ENCODE measurements at regions not wholly inside any gene's neighbourhood (a gene's known extent, or its start where the extent isn't known, plus 50 kb on each side); places are given as distances from the start of the nearest gene placed in this dataset.

- H3K27me3 ChIP-seq (ENCODE audit: control insufficient read depth in 1 of 2, insufficient read depth in 2 of 2, low read length in 1 of 2), result no peaks in the 10 kb centered on the region
- WGBS, 2 donors, result 52 to 59% methylated on average over 5 of the region's 5 CpGs
- ATAC-seq (ENCODE audit: low FRiP score), result no peak
Observed at GRCh38 chr6:20279608-20280287, 67.5 kb upstream of the MBOAT1 start.

GRCh38 chr6:20280288-20280621, 68.0 kb upstream of the MBOAT1 start:
- Histone ChIP-seq H3K9me3 (ENCODE audit: control insufficient read depth, low read length) (peaks cover 2% of the 10 kb centered on the region), H3K4me3 (ENCODE audit: low read length in 2 of 2) (no peak overlapping the region), H3K36me3 (ENCODE audit: control insufficient read depth in 1 of 2, insufficient read depth in 2 of 2, low read length in 1 of 2) (no peaks in the 10 kb centered on the region), H3K27ac (ENCODE audit: low read depth in 1 of 2, low read length in 2 of 2) (no peak overlapping the region), H3K4me1 (ENCODE audit: control insufficient read depth in 1 of 2, insufficient read depth in 2 of 2, low read length in 2 of 2) (no peaks in the 10 kb centered on the region), H3K27me3 (ENCODE audit: control insufficient read depth in 1 of 2, insufficient read depth in 2 of 2, low read length in 1 of 2) (no peaks in the 10 kb centered on the region)
- intact Hi-C loops (cut with DNase I), result no loop called here
- DNase-seq (no peak), ATAC-seq (ENCODE audit: low FRiP score) (no peak)
- 63 to 67% methylated on average over 3 of the region's 3 CpGs for WGBS, 2 donors

More at GRCh38 chr6:20279608-20280287, 67.5 kb upstream of the MBOAT1 start:
- H3K9me3 ChIP-seq (ENCODE audit: control insufficient read depth, low read length), result no peaks in the 10 kb centered on the region
- DNase-seq, result no peak
- intact Hi-C loops (cut with DNase I), result no loop called here
- H3K4me1 ChIP-seq (ENCODE audit: control insufficient read depth in 1 of 2, insufficient read depth in 2 of 2, low read length in 2 of 2), result no peaks in the 10 kb centered on the region
- H3K36me3 ChIP-seq (ENCODE audit: control insufficient read depth in 1 of 2, insufficient read depth in 2 of 2, low read length in 1 of 2), result no peaks in the 10 kb centered on the region
- no peak overlapping the region for H3K27ac ChIP-seq (ENCODE audit: low read depth in 1 of 2, low read length in 2 of 2)
- no peak overlapping the region for H3K4me3 ChIP-seq (ENCODE audit: low read length in 2 of 2)

GRCh38 chr6:20284672-20285071, 72.4 kb upstream of the MBOAT1 start:
- WGBS, 2 donors, result 92 to 95% methylated on average over 1 of the region's 1 CpG

GRCh38 chr6:20286968-20287565, 74.8 kb upstream of the MBOAT1 start:
- intact Hi-C loops (cut with DNase I), result no loop called here
- no peaks in the 10 kb centered on the region for H3K36me3 ChIP-seq (ENCODE audit: control insufficient read depth in 1 of 2, insufficient read depth in 2 of 2, low read length in 1 of 2)
- H3K9me3 ChIP-seq (ENCODE audit: control insufficient read depth, low read length), result peaks cover 2% of the 10 kb centered on the region
- H3K4me3 ChIP-seq (ENCODE audit: low read length in 2 of 2), result no peak overlapping the region
- ATAC-seq (ENCODE audit: low FRiP score) (no peak), DNase-seq (no peak)
- no peaks in the 10 kb centered on the region for H3K27me3 ChIP-seq (ENCODE audit: control insufficient read depth in 1 of 2, insufficient read depth in 2 of 2, low read length in 1 of 2)
- 61 to 64% methylated on average over 1 of the region's 1 CpG for WGBS, 2 donors
- no peaks in the 10 kb centered on the region for H3K4me1 ChIP-seq (ENCODE audit: control insufficient read depth in 1 of 2, insufficient read depth in 2 of 2, low read length in 2 of 2)
- no peak overlapping the region for H3K27ac ChIP-seq (ENCODE audit: low read depth in 1 of 2, low read length in 2 of 2)

More at GRCh38 chr6:20284672-20285071, 72.4 kb upstream of the MBOAT1 start:
- H3K4me3 ChIP-seq (ENCODE audit: low read length in 2 of 2), result no peak overlapping the region
- H3K27me3 ChIP-seq (ENCODE audit: control insufficient read depth in 1 of 2, insufficient read depth in 2 of 2, low read length in 1 of 2), result no peaks in the 10 kb centered on the region
- intact Hi-C loops (cut with DNase I), result no loop called here
- H3K9me3 ChIP-seq (ENCODE audit: control insufficient read depth, low read length), result peaks cover 2% of the 10 kb centered on the region
- ATAC-seq (ENCODE audit: low FRiP score), result no peak
- no peak overlapping the region for H3K27ac ChIP-seq (ENCODE audit: low read depth in 1 of 2, low read length in 2 of 2)
- no peak for DNase-seq
- H3K36me3 ChIP-seq (ENCODE audit: control insufficient read depth in 1 of 2, insufficient read depth in 2 of 2, low read length in 1 of 2), result no peaks in the 10 kb centered on the region
- H3K4me1 ChIP-seq (ENCODE audit: control insufficient read depth in 1 of 2, insufficient read depth in 2 of 2, low read length in 2 of 2), result no peaks in the 10 kb centered on the region

GRCh38 chr6:20291764-20292580, 79.7 kb upstream of the MBOAT1 start:
- DNase-seq, result peak; percentile 80 to 83
- no peaks in the 10 kb centered on the region for H3K9me3 ChIP-seq (ENCODE audit: control insufficient read depth, low read length)
- no peaks in the 10 kb centered on the region for H3K27me3 ChIP-seq (ENCODE audit: control insufficient read depth in 1 of 2, insufficient read depth in 2 of 2, low read length in 1 of 2)
- no peak overlapping the region for H3K27ac ChIP-seq (ENCODE audit: low read depth in 1 of 2, low read length in 2 of 2)
- WGBS, 2 donors, result 12% methylated on average over 10 of the region's 10 CpGs
- intact Hi-C loops (cut with DNase I), result loop anchor here (1.0 to 5.0 kb wide), 3 partner anchors 110 to 237 kb away; partner anchors contain the start of gene E2F3 (in 2 of the 2)
- peak; percentile 90 for ATAC-seq (ENCODE audit: low FRiP score)
- H3K4me3 ChIP-seq (ENCODE audit: low read length in 2 of 2), result no peak overlapping the region
- H3K36me3 ChIP-seq (ENCODE audit: control insufficient read depth in 1 of 2, insufficient read depth in 2 of 2, low read length in 1 of 2), result no peaks in the 10 kb centered on the region
- no peaks in the 10 kb centered on the region for H3K4me1 ChIP-seq (ENCODE audit: control insufficient read depth in 1 of 2, insufficient read depth in 2 of 2, low read length in 2 of 2)

- Histone ChIP-seq H3K4me3 (ENCODE audit: low read length in 2 of 2) (no peak overlapping the region), H3K27me3 (ENCODE audit: control insufficient read depth in 1 of 2, insufficient read depth in 2 of 2, low read length in 1 of 2) (no peaks in the 10 kb centered on the region), H3K9me3 (ENCODE audit: control insufficient read depth, low read length) (no peaks in the 10 kb centered on the region), H3K36me3 (ENCODE audit: control insufficient read depth in 1 of 2, insufficient read depth in 2 of 2, low read length in 1 of 2) (no peaks in the 10 kb centered on the region), H3K4me1 (ENCODE audit: control insufficient read depth in 1 of 2, insufficient read depth in 2 of 2, low read length in 2 of 2) (no peaks in the 10 kb centered on the region), H3K27ac (ENCODE audit: low read depth in 1 of 2, low read length in 2 of 2) (no peak overlapping the region)
- DNase-seq (no peak), ATAC-seq (ENCODE audit: low FRiP score) (no peak)
- intact Hi-C loops (cut with DNase I), result loop anchor here (2.0 to 5.0 kb wide), 2 partner anchors 109 to 234 kb away; partner anchors contain the start of gene E2F3 (in 2 of the 2)
- 94 to 97% methylated on average over 2 of the region's 2 CpGs for WGBS, 2 donors
Observed at GRCh38 chr6:20292905-20293304, 80.6 kb upstream of the MBOAT1 start.

- DNase-seq, result no peak
- Histone ChIP-seq H3K36me3 (ENCODE audit: control insufficient read depth in 1 of 2, insufficient read depth in 2 of 2, low read length in 1 of 2) (no peaks in the 10 kb centered on the region), H3K27ac (ENCODE audit: low read depth in 1 of 2, low read length in 2 of 2) (no peak overlapping the region), H3K4me3 (ENCODE audit: low read length in 2 of 2) (no peak overlapping the region), H3K27me3 (ENCODE audit: control insufficient read depth in 1 of 2, insufficient read depth in 2 of 2, low read length in 1 of 2) (no peaks in the 10 kb centered on the region), H3K4me1 (ENCODE audit: control insufficient read depth in 1 of 2, insufficient read depth in 2 of 2, low read length in 2 of 2) (no peaks in the 10 kb centered on the region), H3K9me3 (ENCODE audit: control insufficient read depth, low read length) (no peaks in the 10 kb centered on the region)
- ATAC-seq (ENCODE audit: low FRiP score), result no peak
- 97% methylated on average over 29 of the region's 29 CpGs for WGBS, 2 donors
- intact Hi-C loops (cut with DNase I), result no loop called here
Observed at GRCh38 chr6:20301256-20301655, 89.0 kb upstream of the MBOAT1 start.

- Histone ChIP-seq H3K36me3 (ENCODE audit: control insufficient read depth in 1 of 2, insufficient read depth in 2 of 2, low read length in 1 of 2) (no peaks in the 10 kb centered on the region), H3K9me3 (ENCODE audit: control insufficient read depth, low read length) (no peaks in the 10 kb centered on the region), H3K4me3 (ENCODE audit: low read length in 2 of 2) (no peak overlapping the region), H3K4me1 (ENCODE audit: control insufficient read depth in 1 of 2, insufficient read depth in 2 of 2, low read length in 2 of 2) (no peaks in the 10 kb centered on the region), H3K27me3 (ENCODE audit: control insufficient read depth in 1 of 2, insufficient read depth in 2 of 2, low read length in 1 of 2) (no peaks in the 10 kb centered on the region), H3K27ac (ENCODE audit: low read depth in 1 of 2, low read length in 2 of 2) (no peak overlapping the region)
- 50 to 69% methylated on average over 3 of the region's 3 CpGs for WGBS, 2 donors
- DNase-seq (no peak), ATAC-seq (ENCODE audit: low FRiP score) (no peak)
- intact Hi-C loops (cut with DNase I), result no loop called here
Observed at GRCh38 chr6:20302168-20302567, 89.9 kb upstream of the MBOAT1 start.

Data from aorta (tissue), 5 donors.